GM12864 (cell line): ENCODE measurements at regions not wholly inside any gene's neighbourhood (a gene's known extent, or its start where the extent isn't known, plus 50 kb on each side); places are given as distances from the start of the nearest gene placed in this dataset.
A peak's percentile ranks its signal among the peaks of the same experiment; 100 is the strongest.

ENCODE experiments used
- DNase-seq: peaks from one replicate; pipeline ENCODE4 v3.0.0-alpha.2; 2011; ENCODE audit warnings: low read depth
- H3K4me3 ChIP-seq: 2 replicates; pipeline ENCODE4 v1.5.1; 2011; ENCODE audit warnings: mild to moderate bottlenecking, low read depth, low read length, control low read depth
- CTCF ChIP-seq: IDR thresholded peaks from 2 replicates; pipeline ENCODE4 v1.5.1; 2011; ENCODE audit warnings: low read depth, mild to moderate bottlenecking, moderate library complexity, low read length, control low read depth, inconsistent platforms; ENCODE audit errors: missing control alignments

DNA sequence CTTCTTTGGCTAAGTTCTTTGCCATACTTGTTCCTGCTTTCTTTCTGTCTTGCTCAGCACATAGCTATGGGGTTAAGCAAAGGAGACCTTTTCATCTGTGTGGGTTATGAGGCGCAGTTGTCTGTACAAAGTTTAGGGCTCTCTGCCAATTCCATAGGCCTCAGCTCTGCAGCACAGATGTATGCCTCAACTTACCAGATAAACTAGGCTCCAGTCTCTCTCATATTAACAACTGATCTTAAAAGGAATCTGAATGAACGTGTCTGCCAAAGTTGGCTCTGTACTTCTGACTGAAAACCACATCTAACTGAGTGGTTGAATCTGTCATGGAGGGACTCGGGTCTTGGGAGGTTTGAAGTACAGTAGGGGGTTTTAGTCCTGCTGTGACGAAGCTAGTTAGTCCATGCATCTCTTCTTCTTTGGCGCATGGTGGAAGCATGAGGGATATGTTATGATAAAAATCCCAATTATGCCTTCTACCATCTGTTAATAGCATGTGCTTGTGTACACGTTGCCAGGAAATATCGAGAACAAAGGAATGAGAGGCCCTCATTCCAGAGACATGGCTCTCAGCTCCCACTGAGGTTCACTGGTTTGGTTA, 114.6 kb upstream of the TSC22D2 start:
- no peak for TF ChIP-seq CTCF
- no peak for DNase-seq
- no peak overlapping the region for H3K4me3 ChIP-seq

- H3K4me3 ChIP-seq, result no peak overlapping the region
- no peak for TF ChIP-seq CTCF
- DNase-seq, result no peak
Observed at GRCh38 chr3:150292891-150293290, 115.2 kb upstream of the TSC22D2 start.

- no peak for TF ChIP-seq CTCF
- no peak for DNase-seq
- H3K4me3 ChIP-seq, result no peak overlapping the region
Observed at GRCh38 chr3:150291515-150291914, 116.6 kb upstream of the TSC22D2 start.

- no peak overlapping the region for H3K4me3 ChIP-seq
- TF ChIP-seq CTCF, result peak; percentile 68
- DNase-seq, result peak; percentile 10
Observed at GRCh38 chr3:150286390-150287147, 121.5 kb upstream of the TSC22D2 start.

GRCh38 chr3:150285601-150286000, 122.5 kb upstream of the TSC22D2 start:
- DNase-seq, result no peak
- no peak overlapping the region for H3K4me3 ChIP-seq
- no peak for TF ChIP-seq CTCF

GRCh38 chr3:150278843-150279381, 129.2 kb upstream of the TSC22D2 start:
- no peak for DNase-seq
- TF ChIP-seq CTCF, result no peak
- H3K4me3 ChIP-seq, result no peak overlapping the region
